HL-60 (cell line): ENCODE measurements at regions not wholly inside any gene's neighbourhood (a gene's known extent, or its start where the extent isn't known, plus 50 kb on each side); places are given as distances from the start of the nearest gene placed in this dataset.

ENCODE experiments used
- DNase-seq, 2 experiments: peaks; one replicate each; pipeline ENCODE4 v3.0.0-alpha.2; 2010 to 2020; ENCODE audit warnings: low read depth in 1 of 2, low spot score in 1 of 2
- H3K27ac ChIP-seq: fragments of 250-450 bp; sonication (Bioruptor Pico); replicated peaks from 2 replicates; pipeline ENCODE4 v1.5.1; 2020; ENCODE audit warnings: mild to moderate bottlenecking, moderate library complexity
- H3K27me3 ChIP-seq: fragments of 250-450 bp; sonication (Bioruptor Pico); 2 replicates; pipeline ENCODE4 v1.5.1; 2021; ENCODE audit warnings: mild to moderate bottlenecking, moderate library complexity; ENCODE audit not compliant: insufficient read depth, poor library complexity, severe bottlenecking
- H3K4me3 ChIP-seq: replicated peaks from 2 replicates; pipeline ENCODE4 v1.5.1; 2011; ENCODE audit warnings: mild to moderate bottlenecking, control low read depth, low read length; ENCODE audit not compliant: insufficient read depth
- CTCF ChIP-seq: IDR thresholded peaks from one replicate; pipeline ENCODE4 v1.5.1; 2011; ENCODE audit warnings: low read length, control low read depth, inconsistent platforms; ENCODE audit not compliant: insufficient read depth
- GABPA ChIP-seq: IDR thresholded peaks from 2 replicates; pipeline ENCODE4 v1.6.1; 2012; ENCODE audit warnings: low read depth
- POLR2AphosphoS5 ChIP-seq: IDR thresholded peaks from 2 replicates; pipeline ENCODE4 v1.6.1; 2012; ENCODE audit warnings: low read depth
- SPI1 ChIP-seq: IDR thresholded peaks from 2 replicates; pipeline ENCODE4 v1.6.1; 2012; ENCODE audit warnings: low read depth, mild to moderate bottlenecking, borderline replicate concordance
- TF ChIP-seq, protein P1 (sequence below): IDR thresholded peaks from 2 replicates; pipeline ENCODE4 v1.6.1; 2012; ENCODE audit warnings: low read depth; ENCODE audit not compliant: insufficient replicate concordance

GRCh38 chr1:118698911-118699310 is 289.2 kb downstream of the TBX15 start:
- no peak for TF ChIP-seq GABPA
- TF ChIP-seq, protein P1, sequence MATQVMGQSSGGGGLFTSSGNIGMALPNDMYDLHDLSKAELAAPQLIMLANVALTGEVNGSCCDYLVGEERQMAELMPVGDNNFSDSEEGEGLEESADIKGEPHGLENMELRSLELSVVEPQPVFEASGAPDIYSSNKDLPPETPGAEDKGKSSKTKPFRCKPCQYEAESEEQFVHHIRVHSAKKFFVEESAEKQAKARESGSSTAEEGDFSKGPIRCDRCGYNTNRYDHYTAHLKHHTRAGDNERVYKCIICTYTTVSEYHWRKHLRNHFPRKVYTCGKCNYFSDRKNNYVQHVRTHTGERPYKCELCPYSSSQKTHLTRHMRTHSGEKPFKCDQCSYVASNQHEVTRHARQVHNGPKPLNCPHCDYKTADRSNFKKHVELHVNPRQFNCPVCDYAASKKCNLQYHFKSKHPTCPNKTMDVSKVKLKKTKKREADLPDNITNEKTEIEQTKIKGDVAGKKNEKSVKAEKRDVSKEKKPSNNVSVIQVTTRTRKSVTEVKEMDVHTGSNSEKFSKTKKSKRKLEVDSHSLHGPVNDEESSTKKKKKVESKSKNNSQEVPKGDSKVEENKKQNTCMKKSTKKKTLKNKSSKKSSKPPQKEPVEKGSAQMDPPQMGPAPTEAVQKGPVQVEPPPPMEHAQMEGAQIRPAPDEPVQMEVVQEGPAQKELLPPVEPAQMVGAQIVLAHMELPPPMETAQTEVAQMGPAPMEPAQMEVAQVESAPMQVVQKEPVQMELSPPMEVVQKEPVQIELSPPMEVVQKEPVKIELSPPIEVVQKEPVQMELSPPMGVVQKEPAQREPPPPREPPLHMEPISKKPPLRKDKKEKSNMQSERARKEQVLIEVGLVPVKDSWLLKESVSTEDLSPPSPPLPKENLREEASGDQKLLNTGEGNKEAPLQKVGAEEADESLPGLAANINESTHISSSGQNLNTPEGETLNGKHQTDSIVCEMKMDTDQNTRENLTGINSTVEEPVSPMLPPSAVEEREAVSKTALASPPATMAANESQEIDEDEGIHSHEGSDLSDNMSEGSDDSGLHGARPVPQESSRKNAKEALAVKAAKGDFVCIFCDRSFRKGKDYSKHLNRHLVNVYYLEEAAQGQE = no peak
- TF ChIP-seq CTCF = no peak
- no peak for TF ChIP-seq SPI1
- TF ChIP-seq POLR2AphosphoS5 = no peak
- no peak for DNase-seq
- no peak overlapping the region for H3K4me3 ChIP-seq
- H3K27me3 ChIP-seq = no peaks in the 10 kb centered on the region
- H3K27ac ChIP-seq = no peak overlapping the region

GRCh38 chr1:118692143-118692542 is 296.0 kb downstream of the TBX15 start:
- H3K27me3 ChIP-seq = no peaks in the 10 kb centered on the region
- no peak overlapping the region for H3K4me3 ChIP-seq
- H3K27ac ChIP-seq = no peak overlapping the region
- TF ChIP-seq CTCF = no peak
- no peak for DNase-seq

GRCh38 chr1:118688891-118689290 is 299.3 kb downstream of the TBX15 start:
- TF ChIP-seq SPI1 = no peak
- TF ChIP-seq CTCF = no peak
- TF ChIP-seq POLR2AphosphoS5 = no peak
- TF ChIP-seq, protein P1 = no peak
- TF ChIP-seq GABPA = no peak
- Histone ChIP-seq H3K27me3 (no peaks in the 10 kb centered on the region), H3K27ac (no peak overlapping the region), H3K4me3 (no peak overlapping the region)
- no peak for DNase-seq

- H3K27me3 ChIP-seq = no peaks in the 10 kb centered on the region
- DNase-seq = no peak
- no peak for TF ChIP-seq POLR2AphosphoS5
- no peak for TF ChIP-seq GABPA
- no peak overlapping the region for H3K4me3 ChIP-seq
- H3K27ac ChIP-seq = no peak overlapping the region
Observed at GRCh38 chr1:118661769-118662320, 326.3 kb downstream of the TBX15 start.
